SHP77 (cell line): ENCODE measurements at regions not wholly inside any gene's neighbourhood (a gene's known extent, or its start where the extent isn't known, plus 50 kb on each side); places are given as distances from the start of the nearest gene placed in this dataset.
"Not testable (repeated sequence)": the region's sequence is repeated elsewhere in the genome, so short reads cannot be mapped to it uniquely, and the experiment has no call there.

Experiments
- DNase-seq, 2 experiments: peaks; one replicate each; lab custom pipeline; 2025; lab: John Stamatoyannopoulos, UW

DNA sequence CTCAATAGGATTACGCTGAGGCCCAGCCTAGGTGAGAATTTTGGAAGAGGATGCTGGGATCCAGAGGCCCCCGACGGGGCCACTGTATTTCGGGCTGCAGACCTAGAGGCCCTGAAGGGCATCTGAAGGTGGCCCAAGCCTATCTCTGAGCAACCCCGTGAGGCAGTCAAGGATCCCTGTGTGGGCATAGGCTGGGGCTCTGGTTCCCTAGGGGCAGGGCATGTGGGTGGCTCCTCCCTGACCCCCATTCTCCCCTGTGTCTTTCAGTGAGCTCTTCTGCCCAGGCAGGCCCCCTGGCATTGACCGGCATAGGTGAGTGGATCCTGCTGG is 216.0 kb downstream of the SNRPN start:
- DNase-seq, result no peak

DNA sequence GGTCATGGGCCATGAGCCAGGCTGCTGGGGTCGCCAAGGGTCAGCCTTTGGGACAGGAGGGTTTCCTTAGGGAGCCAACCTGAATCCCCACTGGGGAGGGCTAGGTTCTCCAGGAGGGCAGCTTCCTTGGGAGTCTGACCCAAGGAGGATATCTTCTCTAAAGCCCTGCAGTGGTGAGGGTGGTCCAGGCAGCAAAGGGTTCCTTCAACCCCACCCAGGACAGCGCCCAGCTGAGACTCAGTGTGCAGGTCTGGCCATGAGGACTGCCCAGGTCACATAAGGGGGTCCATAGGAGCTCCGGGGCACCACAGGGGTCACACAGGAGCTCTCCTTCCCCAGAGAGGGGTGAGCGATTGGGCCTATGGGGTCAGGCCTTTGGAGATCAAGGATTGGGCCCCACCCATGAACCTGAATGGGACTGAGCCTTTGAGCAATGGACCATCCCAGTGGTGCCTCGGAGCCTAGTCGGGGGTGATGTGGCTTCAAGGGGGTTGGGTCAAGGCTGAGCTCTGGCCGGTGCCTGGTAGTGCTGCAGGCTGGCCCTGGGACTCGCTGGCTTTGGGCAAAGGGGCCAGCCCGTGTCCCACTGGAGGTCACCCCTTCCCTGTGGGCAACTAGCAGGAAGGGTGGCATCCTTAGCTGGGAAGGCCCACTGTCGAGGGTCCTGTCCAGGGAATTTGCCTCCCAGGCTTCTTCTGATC is 216.5 kb downstream of the SNRPN start:
- DNase-seq, result no peak

DNA sequence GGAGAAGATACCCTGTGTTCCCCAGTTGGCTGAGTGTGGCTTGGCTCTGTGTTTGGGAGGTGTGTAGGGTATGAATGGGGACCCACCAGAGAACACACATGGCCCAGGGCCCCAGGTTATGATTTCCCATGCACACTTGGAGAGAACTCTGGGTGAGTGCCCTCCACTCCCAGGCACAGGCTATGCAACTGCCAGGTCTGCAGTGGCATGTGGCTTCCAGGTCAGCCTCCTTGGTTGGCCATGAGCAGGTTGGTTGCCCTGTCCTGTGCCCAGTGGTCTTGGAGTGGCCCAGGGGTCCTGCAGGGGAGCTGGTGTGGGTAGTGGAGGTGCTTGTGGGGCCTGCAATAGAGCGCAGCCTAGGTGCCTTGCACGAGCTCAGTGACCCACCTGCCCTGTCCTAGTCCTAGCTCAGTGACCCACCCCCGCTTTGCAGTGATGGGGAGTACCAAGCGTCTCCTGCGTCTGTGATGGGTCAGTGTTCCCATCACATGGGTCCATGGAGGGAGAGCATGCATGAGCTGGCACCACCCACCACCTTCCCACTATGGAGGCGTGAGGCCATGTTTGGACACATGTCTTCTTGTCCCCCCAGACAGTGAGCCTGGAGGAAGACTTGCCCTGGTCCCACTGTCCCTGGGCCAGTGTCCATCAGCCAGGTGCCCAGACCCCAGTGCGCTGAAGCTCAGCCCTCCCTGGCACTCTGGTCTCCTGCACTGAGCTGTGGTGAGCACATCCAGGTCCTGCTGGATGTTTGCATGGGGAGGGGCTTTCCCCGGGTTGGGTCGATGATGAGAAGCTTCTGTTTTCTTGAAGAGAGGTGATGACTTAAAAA is 217.3 kb downstream of the SNRPN start:
- DNase-seq, result no peak

DNA sequence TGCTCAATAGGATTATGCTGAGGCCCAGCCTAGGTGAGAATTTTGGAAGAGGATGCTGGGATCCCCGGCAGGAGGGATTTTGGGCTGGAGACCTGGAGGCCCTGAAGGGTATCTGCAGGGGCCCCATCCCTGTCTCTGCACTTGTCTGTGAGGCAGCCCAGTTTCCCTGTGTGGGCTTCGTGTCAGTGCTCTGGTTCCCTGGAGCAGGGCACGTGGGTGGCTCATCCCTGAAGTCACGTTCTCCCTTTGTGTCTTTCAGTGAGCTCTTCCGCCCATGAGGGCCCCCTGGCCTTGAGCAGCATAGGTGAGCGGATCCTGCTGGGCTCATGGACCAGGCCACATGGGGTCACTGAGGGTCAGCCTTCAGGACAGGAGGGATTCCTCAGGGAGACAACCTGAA is 217.9 kb downstream of the SNRPN start:
- no peak for DNase-seq

DNA sequence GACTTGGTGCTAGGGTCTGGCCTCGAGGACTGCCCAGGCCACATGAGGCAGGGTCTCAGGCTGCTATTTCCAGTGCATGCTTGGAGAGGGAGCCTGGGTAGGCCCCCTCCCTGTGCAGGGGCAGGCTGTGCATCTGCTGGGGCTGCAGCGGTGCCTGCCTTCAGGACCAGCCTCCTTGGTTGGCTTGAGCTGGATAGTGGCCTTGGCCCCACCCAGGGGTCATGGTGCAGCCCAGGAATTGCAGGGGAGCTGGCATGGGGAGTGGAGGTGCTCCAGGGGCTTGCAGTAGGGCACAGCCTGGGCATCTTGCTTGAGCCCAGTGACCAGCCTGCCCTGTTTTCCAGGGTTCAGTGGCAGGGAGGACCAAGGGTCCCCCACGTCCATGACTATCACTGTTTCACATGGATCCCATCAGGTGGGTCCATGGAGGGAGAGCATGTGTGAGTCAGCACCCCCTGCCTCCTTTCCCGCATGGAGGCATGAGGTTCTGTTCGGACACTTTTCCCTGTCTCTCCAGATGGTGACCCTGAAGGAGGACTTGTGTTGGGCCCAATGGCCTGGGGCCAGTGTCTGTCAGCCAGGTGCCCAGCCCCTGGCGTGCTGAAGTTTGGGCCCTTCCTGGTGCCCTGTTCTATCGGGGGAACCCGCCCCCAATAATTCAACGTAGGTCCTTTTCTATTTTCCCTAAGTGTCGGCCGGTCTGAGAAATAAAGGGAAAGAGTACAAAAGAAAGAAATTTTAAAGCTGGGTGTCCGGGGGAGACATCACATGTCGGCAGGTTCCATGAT is 218.6 kb downstream of the SNRPN start:
- DNase-seq, result no peak

DNA sequence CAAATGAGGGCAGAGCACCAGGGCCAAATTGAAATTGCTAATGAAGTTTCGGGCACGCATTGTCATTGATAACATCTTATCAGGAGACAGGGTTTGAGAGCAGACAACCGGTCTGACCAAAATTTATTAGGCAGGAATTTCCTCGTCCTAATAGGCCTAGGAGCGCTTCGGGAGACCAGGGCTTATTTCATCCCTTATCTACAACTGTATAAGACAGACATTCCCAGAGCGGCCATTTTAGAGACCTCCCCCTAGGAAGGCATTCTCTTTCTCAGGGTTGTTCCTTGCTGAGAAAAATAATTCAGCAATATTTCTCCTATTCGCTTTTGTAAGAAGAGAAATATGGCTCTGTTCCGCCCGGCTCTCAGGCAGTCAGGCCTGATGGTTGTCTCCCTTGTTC is 219.4 kb downstream of the SNRPN start:
- DNase-seq, result not testable (repeated sequence)

DNA sequence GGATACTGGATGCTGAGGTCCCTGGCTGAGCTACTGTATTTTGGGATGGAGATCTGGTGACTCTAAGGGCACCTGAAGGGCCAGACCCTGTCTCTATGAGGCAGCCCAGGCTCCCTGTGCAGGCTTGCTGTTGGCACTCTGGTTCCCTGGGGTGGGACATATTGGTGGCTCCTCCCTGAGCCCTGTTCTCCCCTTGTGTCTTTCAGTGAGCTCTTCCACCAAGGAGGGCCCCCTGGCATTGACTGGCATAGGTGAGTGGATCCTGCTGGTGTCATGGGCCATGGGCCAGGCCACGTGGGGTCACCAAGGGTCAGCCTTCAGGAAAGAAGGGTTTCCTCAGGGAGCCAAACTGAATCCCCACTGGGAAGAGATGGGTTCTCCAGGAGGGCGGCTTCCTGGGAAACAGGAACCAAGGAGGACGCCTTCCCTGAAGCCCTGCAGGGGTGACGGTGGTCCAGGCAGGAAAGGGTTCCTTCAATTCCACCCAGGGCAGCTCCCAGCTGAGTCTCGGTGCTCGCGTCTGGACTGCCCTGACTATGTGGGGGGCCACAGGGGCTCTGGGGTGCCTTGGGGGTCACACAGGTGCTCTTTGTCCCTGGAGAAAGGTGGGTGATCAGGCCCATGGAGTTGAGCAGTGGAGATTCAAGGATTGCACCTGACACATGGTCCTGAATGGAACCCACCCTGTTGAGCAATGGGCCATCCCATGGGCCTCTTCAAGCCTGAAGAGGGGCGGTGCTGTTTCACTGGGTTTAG is 220.4 kb downstream of the SNRPN start:
- no peak for DNase-seq

DNA sequence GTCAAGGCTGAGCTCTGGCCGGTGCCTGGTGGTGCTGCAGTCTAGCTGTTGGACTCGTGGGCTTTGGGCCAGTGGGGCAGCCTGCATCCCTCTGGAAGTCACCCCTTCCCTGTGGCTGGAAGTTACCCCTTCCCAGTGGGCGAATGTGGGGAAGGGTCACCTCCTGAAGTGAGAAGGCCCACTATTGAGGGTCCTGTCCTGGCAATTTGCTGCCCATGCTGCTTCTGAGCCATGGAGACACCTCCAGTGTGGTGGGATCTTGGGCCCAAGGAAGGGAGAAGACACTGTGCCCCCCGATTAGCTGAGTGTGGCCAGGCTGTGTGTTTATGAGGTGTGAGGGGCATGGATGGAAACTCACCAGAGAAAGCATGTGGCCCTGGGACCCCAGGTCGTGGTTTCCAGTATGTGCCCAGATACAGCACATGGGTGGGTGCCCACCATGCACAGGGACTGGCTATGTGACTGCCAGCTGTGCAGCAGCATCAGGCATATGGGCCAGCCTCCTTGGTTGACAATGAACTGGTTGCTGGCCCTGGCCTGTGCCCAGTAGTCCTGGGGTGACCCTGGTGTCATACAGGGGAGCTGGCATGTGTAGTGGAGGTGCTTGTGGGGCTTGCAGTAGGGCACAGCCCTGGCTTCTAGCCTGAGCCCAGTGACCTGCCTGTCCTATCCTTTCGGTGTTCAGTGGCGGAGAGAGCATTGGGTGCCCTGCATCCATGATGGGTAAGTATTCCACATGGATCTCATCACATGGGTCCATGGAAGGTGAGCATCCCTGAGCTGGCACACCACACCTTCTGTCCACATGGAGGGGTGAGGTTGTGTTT is 221.2 kb downstream of the SNRPN start:
- DNase-seq, result no peak

DNA sequence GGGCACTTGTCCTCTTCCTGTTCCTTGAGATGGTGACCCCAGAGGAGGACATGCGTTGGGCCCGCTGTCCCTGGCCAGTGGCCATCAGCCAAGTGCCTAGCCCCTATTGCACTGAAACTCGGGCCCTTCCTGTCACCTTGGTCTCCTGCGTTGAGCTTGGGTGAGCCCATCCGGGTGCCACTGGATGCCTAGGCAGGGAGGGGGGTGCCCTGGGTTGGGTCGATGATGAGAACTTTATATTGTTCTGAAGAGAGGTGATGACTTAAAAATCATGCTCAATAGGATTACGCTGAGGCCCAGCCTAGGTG is 221.8 kb downstream of the SNRPN start:
- DNase-seq, result no peak

DNA sequence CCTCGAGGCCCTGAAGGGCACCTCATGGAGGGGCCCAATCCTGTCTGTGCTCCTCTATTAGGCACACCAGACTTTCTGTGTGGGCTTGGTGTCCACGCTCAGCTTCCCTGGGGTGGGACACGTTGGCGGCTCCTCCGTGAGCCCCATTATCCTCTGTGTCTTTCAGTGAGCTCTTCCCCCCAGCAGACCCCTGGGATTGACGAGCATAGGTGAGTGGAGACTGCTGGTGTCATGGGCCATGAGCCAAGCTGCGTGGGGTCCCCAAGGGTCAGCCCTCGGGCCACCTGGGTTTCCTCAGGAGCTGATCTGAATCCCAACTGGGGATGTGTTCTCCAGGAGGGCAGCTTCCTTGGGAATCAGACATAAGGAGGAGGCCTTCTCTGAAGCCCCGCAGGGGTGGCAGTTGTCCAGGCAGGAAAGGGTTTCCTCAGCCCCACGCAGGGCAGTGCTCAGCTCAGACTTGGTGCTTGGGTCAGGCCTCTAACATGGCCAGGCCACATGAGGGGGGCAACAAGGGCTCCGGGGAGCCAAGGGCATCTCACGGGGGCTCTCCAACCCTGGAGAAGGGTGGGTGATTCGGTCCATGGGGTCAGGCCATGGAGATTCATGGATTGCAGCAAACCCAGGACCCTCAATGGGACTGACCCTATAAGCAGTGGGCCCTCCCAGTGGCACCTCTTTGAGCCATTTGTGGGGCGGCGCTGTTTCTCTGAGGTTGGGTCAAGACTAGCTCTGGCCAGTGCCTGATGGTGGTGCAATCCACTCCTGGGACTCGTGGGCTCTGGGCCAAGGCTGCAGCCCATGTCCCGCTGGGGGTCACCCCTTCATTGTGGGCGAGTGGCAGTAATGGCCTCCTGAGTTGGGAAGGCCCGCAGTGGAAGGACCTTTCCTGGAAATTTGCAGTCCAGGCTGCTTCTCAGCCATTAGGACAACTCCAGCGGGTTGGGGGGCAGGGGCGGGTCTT is 222.5 kb downstream of the SNRPN start:
- DNase-seq, result no peak

DNA sequence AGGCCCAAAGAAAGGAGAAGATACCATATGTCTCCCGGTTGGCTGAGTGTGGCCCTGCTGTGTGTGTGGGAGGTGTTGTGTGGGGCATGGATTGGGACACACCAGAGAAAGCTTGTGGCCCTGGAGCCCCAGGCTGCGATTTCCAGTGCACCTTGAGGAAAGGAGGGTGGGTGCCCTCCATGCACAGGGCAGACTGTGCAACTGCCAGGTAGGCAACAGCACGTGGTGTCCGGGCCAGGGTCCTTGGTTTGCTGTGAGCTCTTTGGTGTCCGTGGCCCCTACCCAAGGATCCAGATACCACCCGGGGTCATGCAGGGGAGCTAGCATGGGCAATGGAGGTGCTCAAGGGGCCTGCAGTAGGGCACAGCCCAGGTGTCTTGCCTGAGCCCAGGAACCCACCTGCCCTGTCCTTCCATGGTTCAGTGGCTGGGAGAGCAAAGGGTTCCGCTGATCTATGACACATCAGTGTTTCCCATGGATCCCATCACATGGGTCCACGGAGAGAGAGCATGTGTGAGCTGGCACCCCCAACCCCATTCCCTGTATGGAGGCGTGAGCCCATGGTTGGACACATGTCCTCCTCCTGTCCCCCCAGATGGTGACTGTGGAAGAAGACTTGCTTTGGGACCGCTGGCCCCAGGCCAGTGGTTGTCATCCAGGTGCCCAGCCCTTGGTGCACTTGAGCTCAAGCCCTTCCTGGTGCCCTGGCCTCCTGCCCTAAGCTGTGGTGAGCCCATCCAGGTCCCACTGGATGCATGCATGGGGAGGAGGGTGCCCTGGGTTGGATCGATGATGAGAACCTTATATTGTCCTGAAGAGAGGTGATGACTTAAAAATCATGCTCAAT is 223.4 kb downstream of the SNRPN start:
- no peak for DNase-seq

DNA sequence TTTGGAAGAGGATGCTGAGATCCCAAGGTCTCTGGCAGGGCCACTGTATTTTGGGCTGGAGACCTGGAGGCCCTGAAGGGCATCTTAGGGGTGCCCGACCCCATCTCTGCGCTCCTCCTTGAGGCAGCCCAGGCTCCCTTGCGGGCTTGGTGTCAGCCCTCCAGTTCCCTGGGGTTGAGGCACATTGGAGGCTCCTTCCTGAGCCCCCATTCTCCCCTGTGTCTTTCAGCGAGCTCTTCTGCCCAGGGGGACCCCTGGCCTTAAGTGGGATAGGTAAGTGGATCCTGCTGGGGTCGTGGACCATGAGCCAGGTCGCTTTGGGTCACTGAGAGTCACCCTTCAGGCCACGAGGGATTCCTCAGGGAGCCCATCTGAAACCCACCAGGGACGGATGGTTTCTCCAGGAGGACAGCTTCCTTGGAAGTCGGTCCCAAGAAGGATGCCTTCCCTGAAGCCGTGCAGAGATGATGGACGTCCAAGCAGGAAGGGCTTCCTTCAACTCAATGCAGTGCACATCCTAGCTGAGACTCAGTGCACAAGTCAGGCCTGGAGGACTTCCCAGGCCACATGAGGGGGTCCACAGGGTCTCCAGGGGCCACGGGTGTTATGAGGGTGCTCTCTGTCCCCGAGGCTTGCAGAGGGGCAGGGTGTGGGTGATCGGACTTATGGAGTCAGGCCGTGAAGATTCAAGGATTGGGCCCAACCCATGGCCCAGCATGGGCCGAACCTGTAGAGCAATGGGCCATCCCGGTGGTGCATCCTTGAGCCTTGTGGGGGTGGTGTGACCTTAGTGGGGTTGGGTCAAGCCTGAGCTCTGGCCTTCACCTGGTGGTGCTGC is 224.3 kb downstream of the SNRPN start:
- DNase-seq, result no peak

DNA sequence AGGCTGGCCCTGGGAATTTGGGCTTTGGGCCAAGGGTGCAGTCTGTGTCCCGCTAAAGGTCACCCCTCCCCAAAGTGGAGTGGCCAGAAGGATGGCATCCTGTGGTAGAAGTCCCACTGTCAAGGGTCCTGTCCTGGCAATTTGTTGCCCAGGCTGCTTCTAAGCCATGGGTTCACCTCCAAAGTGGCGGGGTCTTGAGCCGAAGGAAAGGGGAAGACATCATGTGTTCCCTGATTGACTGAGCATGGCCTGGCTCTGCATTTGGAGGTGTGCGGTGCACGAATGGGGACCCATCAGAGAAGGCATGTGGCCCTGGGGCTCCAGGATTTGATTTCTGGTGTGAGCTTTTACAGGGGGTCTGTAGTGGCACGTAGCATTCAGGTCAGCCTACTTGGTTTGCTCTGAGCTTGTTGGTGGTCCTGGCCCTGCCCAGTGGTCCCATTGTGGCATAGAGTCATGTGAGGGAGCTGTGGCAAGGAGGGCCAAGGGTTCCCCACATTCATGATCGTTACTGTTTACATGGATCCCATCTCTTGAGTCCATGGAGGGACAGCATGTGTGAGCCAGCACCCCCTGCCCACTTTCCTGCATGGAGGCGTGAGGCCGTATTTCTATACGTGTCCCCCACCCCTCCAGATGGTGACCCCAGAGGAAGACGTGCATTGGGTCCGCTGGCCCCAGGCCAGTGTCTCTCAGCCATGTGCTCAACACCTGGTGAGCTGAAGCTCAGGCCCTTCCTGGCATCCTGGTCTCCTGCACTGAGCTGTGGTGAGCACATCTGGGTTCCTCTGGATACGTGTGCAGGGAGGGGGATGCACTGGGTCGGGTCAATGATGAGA is 225.1 kb downstream of the SNRPN start:
- no peak for DNase-seq

DNA sequence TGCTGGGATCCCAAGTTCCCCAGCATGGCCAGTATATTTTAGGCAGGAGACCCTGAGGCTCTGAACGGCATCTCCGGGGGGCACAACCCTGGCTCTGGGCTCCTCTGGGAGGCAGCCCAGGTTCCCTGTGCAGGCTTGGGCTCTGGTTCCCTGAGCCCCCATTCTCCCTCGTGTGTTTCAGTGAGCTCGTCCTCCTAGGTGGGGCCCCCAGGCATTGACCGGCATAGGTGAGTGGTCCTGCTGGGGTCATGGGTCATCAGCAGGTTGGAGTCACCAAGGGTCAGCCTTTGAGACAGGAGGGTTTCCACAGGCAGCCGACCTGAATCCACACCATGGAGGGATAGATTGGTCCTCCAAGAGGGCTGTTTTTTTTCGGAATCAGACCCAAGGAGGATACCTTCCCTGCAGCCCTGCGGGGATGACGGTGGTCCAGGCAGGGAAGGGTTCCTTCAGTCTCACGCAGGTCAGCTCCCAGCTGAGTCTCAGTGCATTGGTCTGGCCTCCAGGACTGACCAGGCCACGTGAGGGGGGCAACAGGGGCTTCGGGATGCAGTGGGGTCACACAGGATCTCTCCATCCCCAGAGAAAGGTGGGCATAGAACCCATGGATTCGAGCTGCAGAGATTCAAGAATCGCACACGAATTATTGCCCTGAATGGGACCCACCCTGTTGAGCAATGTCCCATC is 226.0 kb downstream of the SNRPN start:
- no peak for DNase-seq

DNA sequence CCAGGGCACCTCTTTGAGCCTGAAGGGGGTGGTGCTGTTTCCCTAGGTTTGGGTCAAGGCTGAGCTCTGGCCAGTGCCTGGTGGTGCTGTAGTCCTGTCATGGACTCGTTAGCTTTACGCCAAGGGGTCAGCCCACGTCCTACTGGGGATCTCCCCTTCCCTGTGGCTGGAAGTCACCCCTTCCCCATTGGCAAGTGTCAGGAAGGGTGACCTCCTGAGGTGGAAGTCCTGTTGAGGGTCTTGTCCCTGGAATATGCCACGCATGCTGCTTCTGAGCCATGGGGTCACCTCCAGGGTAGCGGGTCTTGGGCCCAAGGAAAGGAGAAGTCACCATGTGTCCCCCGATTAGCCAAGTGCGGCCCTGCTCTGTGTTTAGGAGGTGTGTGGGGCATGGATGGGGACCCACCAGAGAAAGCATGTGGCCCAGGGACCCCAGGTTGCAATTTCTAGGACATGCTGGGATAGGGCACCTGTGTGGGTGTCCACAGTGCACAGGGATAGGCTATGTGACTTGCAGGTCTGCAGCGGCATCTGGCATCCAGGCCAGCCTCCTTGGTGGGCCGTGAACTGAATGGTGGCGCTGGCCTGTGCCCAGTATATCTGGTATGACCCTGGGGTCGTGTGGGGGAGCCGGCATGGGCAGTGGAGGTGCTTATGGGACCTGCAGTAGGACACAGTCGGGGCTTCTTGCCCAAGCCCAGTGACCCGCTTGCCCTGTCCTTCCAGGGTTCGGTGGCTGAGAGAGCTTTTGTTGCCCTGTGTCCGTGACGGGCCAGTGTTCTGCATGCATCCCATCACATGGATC is 226.7 kb downstream of the SNRPN start:
- no peak for DNase-seq

DNA sequence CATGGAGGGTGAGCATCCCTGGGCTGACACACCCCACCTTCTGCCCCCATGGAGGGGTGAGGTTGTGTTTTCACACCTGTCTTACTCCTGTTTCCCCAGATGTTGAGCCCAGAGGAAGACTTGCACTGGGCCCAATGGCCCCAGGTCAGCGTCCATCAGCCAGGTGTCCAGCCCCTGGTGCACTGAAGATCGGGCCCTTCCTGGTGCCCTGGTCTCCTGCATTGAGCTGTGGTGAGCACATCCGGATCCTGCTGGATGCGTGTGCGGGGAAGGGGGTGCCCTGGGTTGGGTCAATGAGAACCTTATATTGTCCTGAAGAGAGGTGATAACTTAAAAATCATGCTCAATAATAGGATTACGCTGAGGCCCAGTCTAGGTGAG is 227.3 kb downstream of the SNRPN start:
- no peak for DNase-seq
